Stimulated activated CD8-positive, alpha-beta memory T cell treated with anti-CD3 and anti-CD28 coated beads, Interleukin-15, amount 100 ng/mL, for 24 hours (primary cell): ENCODE measurements at regions not wholly inside any gene's neighbourhood (a gene's known extent, or its start where the extent isn't known, plus 50 kb on each side); places are given as distances from the start of the nearest gene placed in this dataset.

Experiments used
- DNase-seq: peaks from one replicate; pipeline ENCODE4 v3.0.0-alpha.2; 2020; ENCODE audit warnings: low read depth

DNA sequence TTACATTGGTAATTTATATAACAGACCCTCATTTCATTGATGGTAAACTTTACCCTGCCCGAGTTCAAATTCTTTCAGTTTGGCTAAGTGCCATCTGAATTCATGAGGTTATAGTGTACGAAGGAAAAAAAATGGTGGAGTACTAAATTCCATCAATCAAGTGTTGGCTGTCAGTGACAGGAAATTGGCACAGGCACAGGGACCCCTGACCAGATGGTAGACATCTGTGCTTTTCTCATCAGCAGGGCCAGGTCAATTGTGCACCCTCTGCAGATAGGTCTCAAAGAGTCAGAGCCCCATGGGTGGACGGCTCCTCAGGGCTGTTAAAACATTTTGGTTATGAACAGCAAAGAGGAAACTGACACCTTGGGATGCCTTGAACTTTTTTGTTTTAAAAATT lies 439.2 kb downstream of the SETBP1 start:
- no peak for DNase-seq

DNA sequence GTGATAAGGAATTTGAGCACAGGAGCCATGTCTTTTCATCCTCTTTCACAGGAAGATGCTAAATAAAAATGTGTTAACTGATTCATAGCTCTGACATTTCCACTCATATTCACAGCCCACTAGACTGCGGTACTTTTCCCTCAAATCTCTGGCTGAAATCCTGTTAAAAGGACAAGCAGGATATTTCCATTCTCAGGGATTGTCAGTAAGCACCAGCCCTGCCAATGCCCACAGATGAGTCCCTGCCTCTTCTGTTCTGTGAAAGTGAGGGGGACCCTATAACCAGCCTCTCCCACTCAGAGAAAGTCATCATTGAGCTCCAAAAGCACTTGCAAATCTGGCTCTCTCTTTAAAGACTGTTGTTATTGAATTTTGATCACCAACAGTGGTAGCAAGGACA lies 440.5 kb downstream of the SETBP1 start:
- DNase-seq = no peak

DNA sequence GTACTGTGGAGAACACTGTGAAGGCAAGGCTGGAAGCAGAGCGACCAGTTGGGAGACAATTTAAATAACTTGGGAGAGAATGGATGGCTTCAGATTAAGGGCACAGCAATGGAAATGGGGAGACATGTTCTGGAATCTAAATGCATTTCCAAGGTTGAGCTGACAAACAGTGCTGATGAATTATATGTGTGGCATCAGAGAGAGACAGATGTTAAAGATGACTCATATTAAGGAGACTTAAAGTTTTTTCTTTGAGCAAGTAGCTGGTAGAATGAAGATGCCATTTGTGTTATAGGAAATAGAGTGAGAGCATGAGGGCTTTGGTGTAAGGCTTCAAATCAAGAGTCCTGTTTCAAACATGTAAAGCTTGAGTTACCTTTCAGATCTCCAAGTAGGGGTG lies 441.8 kb downstream of the SETBP1 start:
- no peak for DNase-seq

DNA sequence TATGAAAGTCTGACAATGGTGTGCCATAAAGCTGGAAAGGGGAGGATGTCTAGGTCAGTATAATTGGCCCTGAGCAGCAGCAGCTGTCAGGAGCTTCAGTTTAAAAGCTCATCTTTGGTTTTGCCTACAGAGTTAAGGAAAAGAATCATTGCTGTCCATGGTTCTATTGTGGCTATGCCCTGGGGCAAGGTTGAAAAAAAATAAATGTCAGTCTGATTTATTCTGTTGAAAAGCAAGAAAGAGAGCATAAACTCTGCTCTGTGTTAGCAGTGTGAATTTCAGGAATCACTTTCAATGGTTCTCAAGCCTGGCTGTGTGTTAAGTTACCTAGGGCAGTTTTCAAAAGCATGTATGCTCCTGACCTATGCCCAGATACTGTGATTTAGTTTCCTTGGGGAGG lies 446.7 kb downstream of the SETBP1 start:
- DNase-seq = no peak

DNA sequence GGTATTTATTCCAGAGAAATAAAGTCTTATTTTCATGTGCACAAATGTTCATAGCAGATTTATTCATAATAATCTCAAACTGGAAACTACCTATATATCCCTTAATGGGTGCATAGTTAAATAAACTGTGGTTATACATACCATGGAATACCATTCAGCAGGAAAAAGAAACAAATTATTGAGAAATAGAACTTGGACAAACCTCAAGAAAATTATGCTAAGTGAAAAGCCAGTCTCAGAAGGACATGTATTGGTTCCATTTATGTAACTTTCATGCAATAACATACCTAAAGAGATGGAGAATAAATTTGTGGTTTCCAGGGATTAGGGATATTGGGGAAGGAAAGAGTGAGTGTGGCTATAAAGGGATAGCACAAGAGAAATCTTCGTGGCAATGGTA lies 452.6 kb downstream of the SETBP1 start:
- DNase-seq = no peak

DNA sequence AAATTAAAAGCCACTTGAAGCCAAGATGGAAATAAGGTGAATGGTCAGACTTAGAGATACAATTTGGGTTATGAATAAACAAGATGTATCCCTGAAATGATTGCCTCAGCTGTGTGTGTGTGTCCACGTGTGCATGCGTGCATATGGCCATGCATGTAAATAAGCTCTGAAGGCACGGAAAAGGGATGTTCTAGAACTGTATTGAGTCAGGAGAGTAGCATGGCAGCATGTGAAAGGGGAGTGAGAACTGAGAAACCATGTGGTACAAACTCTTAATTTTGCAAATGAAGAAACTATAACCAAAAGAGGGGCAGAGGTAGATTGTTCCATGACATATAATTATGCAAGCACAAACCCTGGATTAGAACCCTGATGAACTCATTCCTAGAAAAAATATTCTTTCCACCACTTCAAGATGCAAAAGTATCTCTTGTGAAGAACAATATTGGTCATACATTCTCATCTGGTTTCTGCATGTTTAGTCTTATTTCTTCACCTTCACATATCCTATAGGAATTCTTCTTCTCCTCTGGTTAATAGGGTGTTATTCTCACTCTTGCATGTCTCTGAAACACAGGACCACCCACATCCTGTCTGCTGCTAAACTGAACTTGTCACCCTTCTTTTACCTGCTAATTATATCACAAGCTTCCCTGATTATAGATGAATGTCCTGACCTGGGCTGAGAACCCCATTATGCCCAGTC lies 455.8 kb downstream of the SETBP1 start:
- no peak for DNase-seq

DNA sequence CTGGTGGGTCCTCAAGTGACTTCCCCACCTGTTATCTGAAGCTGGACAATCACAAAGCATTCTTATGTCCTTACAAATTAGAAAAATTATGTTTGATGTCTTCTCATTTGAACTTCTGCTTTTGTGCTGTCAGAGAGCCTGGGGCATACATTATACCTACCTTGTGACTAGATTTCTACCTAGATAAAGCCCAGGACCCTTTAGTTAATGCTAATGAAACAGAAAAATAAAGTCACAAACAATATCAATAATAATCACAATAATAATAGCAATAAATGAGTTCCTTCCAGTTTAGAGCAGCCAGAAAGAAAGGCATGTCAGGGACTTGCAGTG lies 456.4 kb downstream of the SETBP1 start:
- no peak for DNase-seq

DNA sequence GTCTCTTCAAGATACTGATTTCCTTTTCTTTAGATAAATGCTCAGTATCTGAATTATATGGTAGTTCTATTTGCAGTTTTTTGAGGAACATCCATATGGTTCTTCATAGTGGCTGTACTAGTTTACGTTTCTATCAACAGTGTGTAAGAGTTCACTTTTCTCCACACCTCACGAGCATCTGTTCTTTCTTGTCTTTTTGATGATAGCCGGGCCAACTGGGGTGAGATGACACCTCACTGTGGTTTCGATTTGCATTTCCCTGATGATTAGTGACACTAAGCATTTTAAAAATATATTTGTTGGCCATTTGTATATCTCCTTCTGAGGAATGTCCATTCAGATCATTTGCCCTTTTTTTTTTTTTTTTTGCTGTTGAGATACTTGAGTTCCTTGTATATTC lies 458.8 kb downstream of the SETBP1 start:
- no peak for DNase-seq

DNA sequence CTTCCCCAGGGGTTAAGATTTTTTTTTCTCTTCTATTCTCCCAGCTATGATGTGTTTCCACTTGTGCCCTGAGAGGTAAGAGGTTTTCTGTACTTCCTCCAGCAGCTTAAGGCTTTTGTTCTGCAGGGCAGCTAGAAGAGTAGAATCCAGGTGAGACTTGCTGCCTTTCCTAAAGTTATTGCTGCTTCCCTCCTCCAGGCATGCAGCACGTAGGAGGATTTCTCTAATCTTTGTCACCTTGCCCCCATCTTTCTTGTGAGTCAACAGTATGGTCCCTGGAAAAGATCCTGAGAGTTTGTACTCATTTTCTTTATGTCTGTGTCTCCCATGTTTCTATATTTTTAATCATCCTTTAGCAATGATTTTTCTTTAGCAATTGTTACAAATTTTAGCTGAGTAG lies 462.2 kb downstream of the SETBP1 start:
- no peak for DNase-seq

DNA sequence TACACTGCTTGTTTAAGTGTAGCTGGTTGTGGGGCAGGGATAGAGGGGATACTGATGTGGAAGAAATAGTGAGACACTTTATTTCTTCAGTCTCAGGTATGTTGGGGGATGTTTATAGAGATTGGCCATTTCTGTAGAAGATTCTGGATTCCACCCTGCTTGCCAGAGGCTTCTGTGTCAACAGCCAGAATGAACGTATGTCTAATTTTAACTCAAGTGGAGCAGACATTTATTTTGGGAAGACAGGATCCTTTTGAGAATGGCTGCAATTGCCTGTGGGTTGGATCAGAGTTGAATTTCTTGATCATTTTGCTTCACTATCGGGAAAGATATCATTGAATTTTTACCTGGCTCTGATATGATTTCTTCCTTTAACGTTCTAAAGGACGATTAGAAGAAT lies 465.6 kb upstream of the SLC14A2 start:
- no peak for DNase-seq

DNA sequence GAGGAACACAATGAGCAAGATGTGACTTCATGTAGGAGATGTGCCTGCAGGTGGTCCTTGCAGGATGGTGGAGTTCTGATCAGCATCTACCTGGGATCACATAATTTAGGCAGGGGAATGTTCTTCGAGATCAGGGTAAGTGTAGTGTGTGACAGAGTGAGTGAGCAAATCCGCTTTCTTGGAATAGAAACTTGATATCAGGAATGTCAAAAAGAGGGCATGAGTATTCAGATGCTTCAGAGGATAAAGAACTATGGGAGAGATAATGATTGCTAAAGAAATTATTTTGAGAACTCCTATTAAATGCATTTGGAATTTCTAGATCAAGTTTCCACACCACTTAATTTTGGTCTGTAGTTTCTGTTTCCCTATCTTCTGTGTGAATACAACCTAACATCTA lies 463.6 kb upstream of the SLC14A2 start:
- DNase-seq = no peak

DNA sequence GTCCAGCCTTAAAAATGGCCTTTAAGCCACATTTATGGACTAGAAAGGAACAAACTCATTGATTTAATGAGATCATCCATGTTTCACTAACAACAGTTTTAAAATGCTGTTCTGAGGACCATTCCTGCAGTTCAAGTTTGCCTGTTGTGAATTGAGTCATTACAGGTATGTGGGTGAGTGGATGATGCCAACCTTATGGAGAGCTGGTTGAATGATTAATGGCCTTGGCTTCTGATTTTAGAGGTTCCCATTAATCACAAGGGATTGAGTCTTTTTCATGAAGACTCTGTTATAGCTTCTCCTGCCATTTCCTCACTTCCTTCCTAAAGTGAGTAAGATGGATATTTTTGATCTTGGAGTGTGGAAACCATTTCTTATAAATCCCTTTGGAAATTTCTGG lies 459.8 kb upstream of the SLC14A2 start:
- no peak for DNase-seq

DNA sequence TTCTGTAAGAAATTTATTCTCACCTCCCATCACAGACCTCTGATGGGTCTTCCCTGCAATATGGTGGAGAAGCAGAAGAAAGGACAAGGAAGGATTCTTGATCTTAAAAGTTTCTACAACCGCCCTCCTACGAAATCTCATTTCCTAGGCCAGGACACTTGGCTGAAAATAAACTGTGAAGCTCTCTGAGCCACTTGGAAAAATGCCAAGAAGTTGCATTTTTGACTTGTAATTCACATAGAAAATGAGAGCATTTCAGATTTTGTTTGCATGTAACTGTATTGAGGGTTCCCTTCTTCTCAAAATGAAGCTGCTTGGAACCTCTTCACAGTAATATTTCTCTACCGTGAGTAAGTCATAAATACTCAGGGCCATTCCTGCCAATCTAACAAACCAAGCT lies 458.3 kb upstream of the SLC14A2 start:
- no peak for DNase-seq

DNA sequence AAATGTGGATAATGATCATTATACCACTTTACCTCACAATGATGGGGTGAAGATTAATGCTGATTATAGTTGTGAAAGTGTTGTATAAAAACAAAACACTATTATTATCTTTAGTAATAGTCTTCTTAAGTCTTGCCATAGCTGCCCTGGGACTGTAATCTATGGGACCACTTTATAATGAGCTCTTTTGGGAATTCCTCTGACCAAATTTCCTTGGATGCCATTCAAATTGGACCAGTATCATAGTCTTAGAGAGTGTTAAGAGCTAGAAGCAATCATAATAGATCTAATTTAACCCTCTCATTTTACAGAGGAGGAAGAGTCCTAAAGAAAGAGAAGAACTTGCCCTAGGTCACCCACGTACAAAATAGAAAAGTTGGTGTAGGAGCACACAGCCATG lies 457.7 kb upstream of the SLC14A2 start:
- no peak for DNase-seq

DNA sequence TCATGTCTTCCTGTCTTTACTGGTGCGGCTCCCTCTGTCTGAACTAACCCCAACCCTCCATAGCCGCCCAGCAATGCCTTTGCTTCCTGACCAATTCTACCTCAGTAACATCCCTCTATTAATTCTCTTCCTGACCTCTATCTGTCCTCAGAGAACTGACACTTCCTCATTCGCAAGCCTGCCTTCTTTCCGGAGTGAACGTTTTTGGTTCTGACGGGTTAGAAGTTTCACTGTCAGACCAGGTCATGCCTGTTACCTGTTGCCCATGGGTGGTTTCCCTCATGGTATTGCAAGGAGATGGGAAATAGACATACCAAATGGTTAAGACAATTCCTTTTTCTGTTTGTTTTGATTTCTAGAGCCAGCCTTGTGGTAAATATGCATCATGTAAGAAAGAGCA lies 453.4 kb upstream of the SLC14A2 start:
- DNase-seq = no peak

DNA sequence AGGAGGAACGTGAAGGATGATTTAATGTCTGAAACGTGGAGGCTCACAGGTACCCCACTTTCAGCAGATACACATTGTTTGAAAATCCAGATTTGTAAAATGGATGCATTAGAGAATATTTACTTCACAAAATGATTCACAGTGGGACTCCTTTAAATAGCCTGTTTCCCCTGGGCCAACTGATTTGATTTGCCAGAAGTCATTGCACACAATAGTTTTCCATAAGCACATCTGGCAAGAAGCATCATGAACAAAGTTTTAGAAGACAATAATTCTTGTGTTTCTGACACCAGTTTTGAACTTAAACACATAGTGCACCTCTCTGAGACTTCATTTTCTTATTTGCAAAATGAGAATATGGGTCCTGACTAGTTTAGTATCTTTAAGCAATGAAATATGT lies 451.4 kb upstream of the SLC14A2 start:
- DNase-seq = no peak

DNA sequence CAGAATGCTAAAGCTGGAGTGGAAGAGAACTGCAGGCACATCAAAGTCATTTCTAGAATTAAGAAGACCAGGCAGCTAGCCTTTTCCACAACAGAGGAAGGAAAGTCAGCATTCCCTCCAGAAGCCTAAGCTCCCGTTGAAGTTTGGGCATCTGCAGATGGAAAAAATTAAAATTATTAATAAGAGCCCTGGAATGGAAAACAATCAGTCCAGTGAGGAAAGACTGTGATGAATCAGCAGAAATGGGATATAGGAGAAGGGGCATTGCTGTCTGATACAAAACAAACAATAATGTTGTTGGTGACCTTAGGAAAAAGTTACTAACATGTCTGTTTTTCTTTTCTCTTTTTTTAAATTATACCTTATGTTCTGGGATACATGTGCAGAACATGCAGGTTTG lies 450.7 kb upstream of the SLC14A2 start:
- no peak for DNase-seq

DNA sequence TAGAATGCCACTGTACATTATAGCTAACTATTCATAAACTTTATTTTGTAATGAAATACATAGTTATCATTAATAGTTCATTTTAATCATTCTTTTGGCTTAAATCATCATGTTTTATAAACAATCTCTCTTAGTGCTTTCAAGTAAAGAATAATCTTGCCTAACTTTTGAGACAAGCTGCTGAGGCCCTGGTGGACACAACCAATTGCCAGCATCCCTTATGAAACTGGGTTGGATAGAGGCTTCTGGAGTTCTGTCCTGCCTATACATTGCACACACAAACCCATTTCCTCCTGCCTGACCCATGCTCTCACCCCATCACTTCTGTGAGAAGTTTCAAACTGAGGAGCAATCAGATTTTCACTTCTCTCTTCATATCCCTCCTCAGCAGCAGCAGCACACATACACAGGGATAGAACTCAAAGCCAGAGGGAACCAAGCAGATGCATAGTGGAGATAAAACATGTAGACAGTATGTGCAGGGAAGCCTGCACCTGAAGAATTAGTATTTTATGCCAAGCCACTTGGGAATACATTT lies 450.0 kb upstream of the SLC14A2 start:
- DNase-seq = no peak

DNA sequence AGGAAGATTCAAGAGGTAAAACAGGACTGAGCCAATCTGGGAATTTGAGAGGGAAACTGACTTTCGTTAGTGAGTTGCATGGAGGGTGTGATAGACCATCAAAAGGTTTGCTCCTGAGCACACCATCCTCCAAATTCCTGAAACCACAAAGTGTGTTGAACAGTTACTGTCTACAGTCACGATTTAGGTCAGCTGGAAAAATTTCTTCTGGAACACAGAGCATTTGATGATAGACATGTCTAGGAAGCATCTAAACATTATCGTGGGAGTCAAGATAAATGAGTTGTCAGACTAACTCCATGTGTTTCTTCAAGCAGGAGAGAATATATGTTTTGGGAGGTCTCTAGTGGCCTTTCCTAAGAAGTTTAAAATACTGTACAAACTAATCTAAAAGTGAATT lies 449.4 kb upstream of the SLC14A2 start:
- DNase-seq = no peak

DNA sequence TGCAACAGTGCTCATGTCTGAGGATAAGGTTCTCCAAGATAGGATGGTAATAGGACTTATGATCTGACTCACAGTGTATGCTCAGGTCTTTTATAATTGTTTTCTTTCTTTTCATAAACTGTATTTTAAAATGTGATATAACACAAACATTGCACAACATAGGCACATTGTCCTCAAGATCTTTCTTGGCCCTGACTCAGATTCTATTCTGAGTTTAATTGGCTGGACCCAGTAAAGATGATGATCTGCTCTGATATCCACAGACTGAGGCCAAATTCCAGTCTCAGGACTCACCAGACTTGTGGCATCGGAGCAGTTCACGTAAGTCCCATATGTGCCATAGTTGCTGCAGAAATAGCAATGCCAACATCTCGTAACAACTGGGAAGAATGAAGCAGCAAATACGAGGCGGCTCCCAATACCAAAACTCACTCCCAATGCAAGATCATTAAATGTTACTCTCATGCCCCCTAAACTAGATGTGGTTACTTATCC lies 448.9 kb upstream of the SLC14A2 start:
- no peak for DNase-seq

DNA sequence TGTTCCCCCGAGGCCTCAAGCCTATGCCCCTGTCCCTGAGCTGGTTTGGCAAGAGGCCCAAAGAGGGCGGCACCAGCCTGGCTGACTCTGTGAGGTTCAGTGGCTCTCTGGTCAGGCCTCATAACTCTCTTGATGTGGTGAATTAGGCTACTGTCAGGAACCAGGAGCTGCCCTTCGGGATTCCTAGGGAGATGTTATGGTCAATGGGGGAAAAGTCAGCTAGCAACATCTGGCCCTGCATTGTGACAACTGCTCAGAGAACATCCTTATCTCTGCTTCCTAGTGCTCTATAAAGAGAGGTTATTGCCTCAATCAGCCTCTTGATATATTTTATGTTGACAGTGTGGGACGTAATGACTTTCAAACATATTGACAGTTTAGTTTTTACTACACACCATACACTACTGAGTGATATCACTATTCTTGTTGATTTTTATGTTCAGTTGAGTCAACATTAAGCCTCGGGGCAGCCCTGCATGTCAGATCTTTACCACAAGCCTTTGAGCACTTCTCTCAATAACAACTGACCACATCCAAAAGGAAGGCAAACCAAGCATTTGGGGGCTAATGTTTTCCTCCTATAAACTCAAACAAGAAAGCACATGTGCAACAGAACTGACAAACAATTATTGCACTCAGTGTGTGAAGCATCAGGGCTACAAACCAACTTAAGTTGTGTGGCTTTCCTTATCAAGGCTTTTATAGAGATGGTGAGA lies 448.3 kb upstream of the SLC14A2 start:
- DNase-seq = no peak

DNA sequence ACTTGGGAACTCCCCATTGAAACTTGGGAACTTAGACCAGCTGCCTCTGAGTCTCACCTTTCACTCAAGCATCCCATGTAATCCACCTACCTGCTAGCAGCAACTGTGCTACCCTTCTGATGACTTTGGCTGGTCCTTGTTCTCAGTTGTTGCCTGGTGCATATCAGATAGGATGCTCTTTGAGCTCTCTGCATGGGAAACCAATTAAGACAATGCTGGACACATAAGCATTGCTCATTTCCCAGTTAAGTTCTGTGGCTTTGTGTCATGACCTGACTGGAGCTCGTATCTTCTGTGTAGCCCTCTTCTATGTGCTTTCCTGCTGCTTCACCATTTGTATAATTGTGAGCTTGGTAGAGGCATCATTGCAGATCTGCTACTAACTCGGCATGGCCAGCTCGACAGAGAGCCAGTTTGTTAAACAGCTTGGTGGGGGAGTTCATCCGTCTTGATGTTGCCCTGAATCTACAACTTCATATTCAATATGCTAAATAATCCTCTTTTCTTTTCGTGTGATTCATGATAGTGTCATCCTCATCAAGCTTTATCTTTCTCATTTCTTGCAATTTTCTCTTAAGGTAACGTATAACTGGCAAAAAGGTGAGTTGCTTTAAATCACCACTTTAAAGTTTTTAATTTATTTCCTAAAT lies 447.5 kb upstream of the SLC14A2 start:
- no peak for DNase-seq

DNA sequence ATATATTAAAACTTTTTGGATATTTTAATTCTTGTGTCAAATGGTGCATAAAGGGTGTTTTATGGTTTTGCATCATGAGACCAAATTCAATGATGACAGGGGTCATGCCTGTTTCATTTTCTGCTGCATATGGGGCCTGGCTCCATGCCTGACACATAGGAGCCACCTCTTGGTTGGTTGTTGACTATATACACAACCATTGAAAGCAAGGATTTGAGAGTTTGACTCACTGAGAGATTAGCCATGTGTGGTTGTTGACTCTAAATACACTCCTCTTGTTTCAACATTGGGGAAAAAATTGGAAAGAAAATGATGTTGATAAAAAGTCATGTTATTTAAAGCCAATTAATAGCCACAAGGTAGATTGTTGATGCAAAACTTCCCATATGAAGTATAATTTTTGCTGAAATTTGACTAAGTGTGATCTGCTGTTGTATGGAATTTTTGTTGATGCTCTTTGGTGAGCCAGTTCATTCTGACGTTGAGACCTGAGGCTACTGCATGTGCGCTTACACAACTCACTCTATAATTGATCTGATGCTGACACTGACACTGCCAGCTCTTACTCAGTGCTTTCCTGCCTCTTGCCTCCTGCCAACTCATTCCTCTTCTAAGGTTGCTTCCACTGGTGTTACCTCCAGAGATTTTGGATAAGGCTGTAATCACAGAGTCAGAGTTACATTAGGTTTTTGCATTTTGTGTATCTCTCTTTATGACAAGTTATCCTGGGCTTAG lies 446.2 kb upstream of the SLC14A2 start:
- no peak for DNase-seq
